LNCaP clone FGC (cell line): ENCODE measurements at regions not wholly inside any gene's neighbourhood (a gene's known extent, or its start where the extent isn't known, plus 50 kb on each side); places are given as distances from the start of the nearest gene placed in this dataset.

Experiments used
- DNase-seq: peaks from one replicate; pipeline ENCODE4 v3.0.0-alpha.2; 2011; ENCODE audit warnings: low read depth
- H3K4me3 ChIP-seq: 2 replicates; pipeline ENCODE4 v1.5.1; 2011; ENCODE audit warnings: mild to moderate bottlenecking, low read depth, low read length, control low read depth
- CTCF ChIP-seq: IDR thresholded peaks from 2 replicates; pipeline ENCODE4 v1.5.1; 2012; ENCODE audit warnings: mild to moderate bottlenecking; ENCODE audit not compliant: control insufficient read depth, insufficient read depth; ENCODE audit errors: extremely low read depth

- no peak for DNase-seq
- H3K4me3 ChIP-seq: no peak overlapping the region
- TF ChIP-seq CTCF: no peak
Measured at GRCh38 chr4:60209588-60209987, 990.5 kb upstream of the ADGRL3 start.

- no peak overlapping the region for H3K4me3 ChIP-seq
- DNase-seq: no peak
- TF ChIP-seq CTCF: no peak
Measured at GRCh38 chr4:60215906-60216305, 984.2 kb upstream of the ADGRL3 start.

GRCh38 chr4:60216752-60217151, 983.4 kb upstream of the ADGRL3 start:
- DNase-seq: no peak
- no peak overlapping the region for H3K4me3 ChIP-seq

GRCh38 chr4:60221866-60222265, 978.3 kb upstream of the ADGRL3 start:
- DNase-seq: no peak
- no peak for TF ChIP-seq CTCF
- no peak overlapping the region for H3K4me3 ChIP-seq

More at GRCh38 chr4:60216752-60217151, 983.4 kb upstream of the ADGRL3 start:
- no peak for TF ChIP-seq CTCF

GRCh38 chr4:60223208-60223923, 976.8 kb upstream of the ADGRL3 start:
- TF ChIP-seq CTCF: no peak
- H3K4me3 ChIP-seq: no peak overlapping the region
- no peak for DNase-seq

- H3K4me3 ChIP-seq: no peak overlapping the region
- DNase-seq: no peak
- TF ChIP-seq CTCF: no peak
Measured at GRCh38 chr4:60241866-60242265, 958.3 kb upstream of the ADGRL3 start.

- TF ChIP-seq CTCF: no peak
- no peak for DNase-seq
Measured at GRCh38 chr4:60249784-60250183, 950.3 kb upstream of the ADGRL3 start.

More at GRCh38 chr4:60249784-60250183, 950.3 kb upstream of the ADGRL3 start:
- H3K4me3 ChIP-seq: no peak overlapping the region
